ENCODE measurements at regions not wholly inside any gene's neighbourhood (a gene's known extent, or its start where the extent isn't known, plus 50 kb on each side); places are given as distances from the start of the nearest gene placed in this dataset.

DNA sequence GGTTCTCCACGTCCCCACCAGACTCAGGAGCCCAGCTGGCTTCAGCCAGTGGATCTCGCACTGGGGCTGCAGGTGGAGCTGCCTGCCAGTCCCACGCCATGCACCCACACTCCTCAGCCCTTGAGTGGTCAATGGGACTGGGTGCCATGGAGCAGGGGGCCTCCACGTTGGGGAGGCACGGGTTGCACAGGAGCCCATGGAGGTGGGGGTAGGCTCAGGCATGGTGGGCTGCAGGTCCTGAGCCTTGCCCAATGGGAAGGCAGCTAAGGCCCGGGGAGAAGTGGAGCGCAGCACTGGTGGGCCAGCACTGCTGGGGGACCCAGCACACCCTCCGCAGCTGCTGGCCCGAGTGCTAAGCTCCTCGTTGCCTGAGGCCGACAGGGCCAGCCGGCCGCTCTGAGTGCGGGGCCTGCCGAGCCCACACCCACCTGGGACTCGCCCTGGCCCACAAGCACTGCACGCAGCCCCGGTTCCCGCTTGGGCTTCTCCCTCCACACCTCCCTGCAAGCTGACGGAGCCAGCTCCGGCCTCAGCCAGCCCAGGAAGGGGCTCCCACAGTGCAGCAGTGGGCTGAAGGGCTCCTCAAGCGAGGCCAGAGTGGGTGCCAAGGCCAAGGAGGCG lies 258.5 kb upstream of the PDGFD start:
- TF ChIP-seq FOXM1 (IDR thresholded peaks at IDR 0.05; ENCODE audit: borderline replicate concordance, low read depth) (no peak), REST (IDR thresholded peaks at IDR 0.05; ENCODE audit: low read depth) (no peak), EGR1 (IDR thresholded peaks at IDR 0.05) (no peak), RAD21 (IDR thresholded peaks at IDR 0.05; ENCODE audit: low read depth) (no peak), TAF1 (IDR thresholded peaks at IDR 0.05; ENCODE audit: low read depth) (no peak), CEBPB (IDR thresholded peaks at IDR 0.05) (no peak), TEAD4 (IDR thresholded peaks at IDR 0.05) (no peak), CREB1 (IDR thresholded peaks at IDR 0.05; ENCODE audit: low read depth) (no peak), EP300 (IDR thresholded peaks at IDR 0.05; ENCODE audit: borderline replicate concordance) (no peak), YY1 (IDR thresholded peaks at IDR 0.05; ENCODE audit: low read depth) (no peak), NFIC (IDR thresholded peaks at IDR 0.05) (no peak), ZBTB7A (IDR thresholded peaks at IDR 0.05; ENCODE audit: low read depth) (no peak), TCF12 (IDR thresholded peaks at IDR 0.05; ENCODE audit: low read depth) (no peak)
- TF ChIP-seq, protein P1, sequence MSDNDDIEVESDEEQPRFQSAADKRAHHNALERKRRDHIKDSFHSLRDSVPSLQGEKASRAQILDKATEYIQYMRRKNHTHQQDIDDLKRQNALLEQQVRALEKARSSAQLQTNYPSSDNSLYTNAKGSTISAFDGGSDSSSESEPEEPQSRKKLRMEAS (IDR thresholded peaks at IDR 0.05) = no peak
